Neural cell (in vitro differentiated cells): ENCODE measurements at regions not wholly inside any gene's neighbourhood (a gene's known extent, or its start where the extent isn't known, plus 50 kb on each side); places are given as distances from the start of the nearest gene placed in this dataset.

ENCODE experiments used
- H2AFZ ChIP-seq: fragments of 200-600, 300-800 bp; sonication (generic), shearing (Covaris generic); 2 replicates; pipeline ENCODE4 v1.6.0; 2014; ENCODE audit warnings: low read depth, mild to moderate bottlenecking, antibody characterized with exemption, low read length, moderate library complexity
- H3F3A ChIP-seq: fragments of 200-600 bp; shearing (Covaris generic); 2 replicates; pipeline ENCODE4 v1.6.1; 2016; ENCODE audit warnings: mild to moderate bottlenecking, moderate library complexity, mixed read lengths, antibody characterized with exemption, low read length; ENCODE audit not compliant: insufficient read depth, poor library complexity, severe bottlenecking
- H3K27ac ChIP-seq: fragments of 200-600, 300-800 bp; sonication (generic), shearing (Covaris generic); 2 replicates; pipeline ENCODE4 v1.5.1; 2014; ENCODE audit warnings: mild to moderate bottlenecking, low read length, moderate library complexity
- H3K27me3 ChIP-seq: fragments of 300-800, 200-600 bp; sonication (generic), shearing (Covaris generic); 2 replicates; pipeline ENCODE4 v1.6.0; 2014; ENCODE audit warnings: mild to moderate bottlenecking, low read depth, low read length, moderate library complexity; ENCODE audit not compliant: insufficient read depth
- H3K36me3 ChIP-seq: fragments of 300-800, 200-600 bp; sonication (generic), shearing (Covaris generic); 2 replicates; pipeline ENCODE4 v1.5.1; 2014; ENCODE audit warnings: mild to moderate bottlenecking, antibody characterized with exemption, low read length, moderate library complexity; ENCODE audit not compliant: insufficient read depth
- H3K4me2 ChIP-seq: fragments of 300-800, 200-600 bp; sonication (generic), shearing (Covaris generic); 2 replicates; pipeline ENCODE4 v1.6.0; 2014; ENCODE audit warnings: mild to moderate bottlenecking, low read length
- H3K4me3 ChIP-seq: fragments of 300-800, 200-600 bp; sonication (generic), shearing (Covaris generic); 2 replicates; pipeline ENCODE4 v1.5.1; 2014; ENCODE audit warnings: mild to moderate bottlenecking, low read length, moderate library complexity
- H3K79me2 ChIP-seq: fragments of 200-600 bp; shearing (Covaris generic); replicated peaks from 2 replicates; pipeline ENCODE4 v1.6.0; 2014; ENCODE audit warnings: mild to moderate bottlenecking, low read length, moderate library complexity; ENCODE audit not compliant: insufficient read depth
- H3K9ac ChIP-seq: fragments of 300-800, 200-600 bp; sonication (generic), shearing (Covaris generic); 2 replicates; pipeline ENCODE4 v1.6.1; 2016; ENCODE audit warnings: mild to moderate bottlenecking, low read length, mixed read lengths
- H3K9me2 ChIP-seq: fragments of 200-600 bp; shearing (Covaris generic); 2 replicates; pipeline ENCODE4 v1.6.1; 2016; ENCODE audit warnings: mild to moderate bottlenecking, low read length, mixed read lengths; ENCODE audit not compliant: insufficient read depth
- H3K9me3 ChIP-seq: fragments of 200-600, 300-800 bp; sonication (generic), shearing (Covaris generic); 2 replicates; pipeline ENCODE4 v1.6.1; 2016; ENCODE audit warnings: mild to moderate bottlenecking, mixed run types, low read length, moderate library complexity, mixed read lengths
- H4K20me1 ChIP-seq: fragments of 200-600 bp; shearing (Covaris generic); 2 replicates; pipeline ENCODE4 v1.6.1; 2016; ENCODE audit warnings: mild to moderate bottlenecking, mixed run types; ENCODE audit not compliant: insufficient read depth
- EP300 ChIP-seq: fragments of 450-650 bp; conservative IDR thresholded peaks from 2 replicates; pipeline ENCODE4 v1.6.1; 2014; ENCODE audit warnings: antibody characterized with exemption, mild to moderate bottlenecking, moderate library complexity; ENCODE audit not compliant: poor library complexity, severe bottlenecking
- EZH2 ChIP-seq: fragments of 200-600, 300-800 bp; shearing (Covaris generic), sonication (generic); IDR thresholded peaks from 2 replicates; pipeline ENCODE4 v1.6.1; 2014; ENCODE audit warnings: antibody characterized with exemption, low read length, borderline replicate concordance, mild to moderate bottlenecking; ENCODE audit not compliant: insufficient read depth, poor library complexity, severe bottlenecking
- MXI1 ChIP-seq: fragments of 450-650 bp; conservative IDR thresholded peaks from 2 replicates; pipeline ENCODE4 v1.6.1; 2014; ENCODE audit warnings: antibody characterized with exemption, mild to moderate bottlenecking; ENCODE audit not compliant: poor library complexity, severe bottlenecking
- POLR2AphosphoS5 ChIP-seq: IDR thresholded peaks from 2 replicates; pipeline ENCODE4 v1.6.1; 2012
- RAD21 ChIP-seq: fragments of 450-650 bp; conservative IDR thresholded peaks from 2 replicates; pipeline ENCODE4 v1.6.1; 2014; ENCODE audit warnings: antibody characterized with exemption, mild to moderate bottlenecking, moderate library complexity
- SMC3 ChIP-seq: fragments of 450-650 bp; conservative IDR thresholded peaks from 2 replicates; pipeline ENCODE4 v1.6.1; 2014; ENCODE audit warnings: antibody characterized with exemption, mild to moderate bottlenecking, moderate library complexity; ENCODE audit not compliant: poor library complexity
- TAF1 ChIP-seq: IDR thresholded peaks from 2 replicates; pipeline ENCODE4 v1.6.1; 2012; ENCODE audit warnings: low read depth
- TF ChIP-seq, protein P1 (sequence below): IDR thresholded peaks from 2 replicates; pipeline ENCODE4 v1.6.1; 2012; ENCODE audit warnings: borderline replicate concordance
- TF ChIP-seq, protein P2 (sequence below): fragments of 450-650 bp; IDR thresholded peaks from 2 replicates; pipeline ENCODE4 v1.5.1; 2014; ENCODE audit warnings: antibody characterized with exemption, mild to moderate bottlenecking, moderate library complexity; ENCODE audit not compliant: poor library complexity, severe bottlenecking

DNA sequence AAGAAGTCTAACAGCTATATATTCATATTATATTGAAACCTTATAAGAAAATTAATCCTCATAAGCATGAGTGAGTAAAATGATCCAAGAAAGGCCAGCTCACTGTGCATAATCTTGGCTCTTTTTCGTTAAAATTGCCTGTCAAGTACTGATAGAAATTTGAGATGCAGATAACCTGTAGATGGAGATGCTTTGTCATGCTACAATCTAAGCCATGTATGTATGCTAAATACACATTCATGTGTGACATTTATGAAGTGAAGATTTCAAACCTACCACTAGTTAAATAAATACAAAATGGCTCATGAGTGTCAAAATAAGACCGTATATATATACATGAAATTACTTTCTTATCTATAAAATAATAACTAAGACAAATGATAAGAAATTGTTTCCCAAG is 1491.5 kb upstream of the PRMT6 start:
- Histone ChIP-seq H3K4me2 (no peak overlapping the region), H3K36me3 (no peaks in the 10 kb centered on the region), H3K9me2 (no peaks in the 10 kb centered on the region), H3K27me3 (no peaks in the 10 kb centered on the region), H4K20me1 (no peaks in the 10 kb centered on the region), H2AFZ (no peak overlapping the region), H3K27ac (no peak overlapping the region), H3F3A (no peaks in the 10 kb centered on the region), H3K79me2 (no peaks in the 10 kb centered on the region), H3K9me3 (no peaks in the 10 kb centered on the region), H3K4me3 (no peak overlapping the region), H3K9ac (no peak overlapping the region)
- no peak for TF ChIP-seq MXI1
- no peak for TF ChIP-seq EZH2
- TF ChIP-seq RAD21, result no peak
- TF ChIP-seq POLR2AphosphoS5, result peak; percentile 67
- TF ChIP-seq EP300, result peak; percentile 80

DNA sequence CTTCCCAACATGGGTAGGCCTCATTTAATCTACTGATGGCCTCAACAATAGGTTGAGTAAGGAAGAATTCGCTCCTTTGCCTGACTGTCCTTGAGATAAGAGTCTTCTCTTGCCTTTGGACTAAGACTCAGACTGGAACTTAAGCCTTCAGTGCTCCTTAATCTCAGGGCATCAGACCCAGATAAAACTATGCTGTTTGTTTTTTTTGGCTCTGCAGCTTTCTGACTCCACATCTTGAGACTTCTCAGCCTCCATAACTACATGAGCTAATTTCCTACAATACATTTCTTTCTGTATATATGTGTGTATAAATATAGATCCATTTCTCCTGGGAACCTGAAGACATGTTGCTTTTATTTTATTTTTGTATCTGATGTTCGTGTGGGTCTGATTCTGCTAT is 1470.7 kb upstream of the PRMT6 start:
- Histone ChIP-seq H3K4me2 (no peak overlapping the region), H3K9me3 (no peaks in the 10 kb centered on the region), H3K9ac (no peak overlapping the region), H2AFZ (no peak overlapping the region), H3K9me2 (no peaks in the 10 kb centered on the region), H3K36me3 (no peaks in the 10 kb centered on the region), H3K4me3 (no peak overlapping the region), H3F3A (no peaks in the 10 kb centered on the region), H3K79me2 (no peaks in the 10 kb centered on the region), H3K27ac (no peak overlapping the region), H4K20me1 (no peaks in the 10 kb centered on the region), H3K27me3 (no peaks in the 10 kb centered on the region)
- no peak for TF ChIP-seq SMC3
- TF ChIP-seq, protein P1, sequence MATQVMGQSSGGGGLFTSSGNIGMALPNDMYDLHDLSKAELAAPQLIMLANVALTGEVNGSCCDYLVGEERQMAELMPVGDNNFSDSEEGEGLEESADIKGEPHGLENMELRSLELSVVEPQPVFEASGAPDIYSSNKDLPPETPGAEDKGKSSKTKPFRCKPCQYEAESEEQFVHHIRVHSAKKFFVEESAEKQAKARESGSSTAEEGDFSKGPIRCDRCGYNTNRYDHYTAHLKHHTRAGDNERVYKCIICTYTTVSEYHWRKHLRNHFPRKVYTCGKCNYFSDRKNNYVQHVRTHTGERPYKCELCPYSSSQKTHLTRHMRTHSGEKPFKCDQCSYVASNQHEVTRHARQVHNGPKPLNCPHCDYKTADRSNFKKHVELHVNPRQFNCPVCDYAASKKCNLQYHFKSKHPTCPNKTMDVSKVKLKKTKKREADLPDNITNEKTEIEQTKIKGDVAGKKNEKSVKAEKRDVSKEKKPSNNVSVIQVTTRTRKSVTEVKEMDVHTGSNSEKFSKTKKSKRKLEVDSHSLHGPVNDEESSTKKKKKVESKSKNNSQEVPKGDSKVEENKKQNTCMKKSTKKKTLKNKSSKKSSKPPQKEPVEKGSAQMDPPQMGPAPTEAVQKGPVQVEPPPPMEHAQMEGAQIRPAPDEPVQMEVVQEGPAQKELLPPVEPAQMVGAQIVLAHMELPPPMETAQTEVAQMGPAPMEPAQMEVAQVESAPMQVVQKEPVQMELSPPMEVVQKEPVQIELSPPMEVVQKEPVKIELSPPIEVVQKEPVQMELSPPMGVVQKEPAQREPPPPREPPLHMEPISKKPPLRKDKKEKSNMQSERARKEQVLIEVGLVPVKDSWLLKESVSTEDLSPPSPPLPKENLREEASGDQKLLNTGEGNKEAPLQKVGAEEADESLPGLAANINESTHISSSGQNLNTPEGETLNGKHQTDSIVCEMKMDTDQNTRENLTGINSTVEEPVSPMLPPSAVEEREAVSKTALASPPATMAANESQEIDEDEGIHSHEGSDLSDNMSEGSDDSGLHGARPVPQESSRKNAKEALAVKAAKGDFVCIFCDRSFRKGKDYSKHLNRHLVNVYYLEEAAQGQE, result no peak
- no peak for TF ChIP-seq MXI1
- TF ChIP-seq, protein P2, sequence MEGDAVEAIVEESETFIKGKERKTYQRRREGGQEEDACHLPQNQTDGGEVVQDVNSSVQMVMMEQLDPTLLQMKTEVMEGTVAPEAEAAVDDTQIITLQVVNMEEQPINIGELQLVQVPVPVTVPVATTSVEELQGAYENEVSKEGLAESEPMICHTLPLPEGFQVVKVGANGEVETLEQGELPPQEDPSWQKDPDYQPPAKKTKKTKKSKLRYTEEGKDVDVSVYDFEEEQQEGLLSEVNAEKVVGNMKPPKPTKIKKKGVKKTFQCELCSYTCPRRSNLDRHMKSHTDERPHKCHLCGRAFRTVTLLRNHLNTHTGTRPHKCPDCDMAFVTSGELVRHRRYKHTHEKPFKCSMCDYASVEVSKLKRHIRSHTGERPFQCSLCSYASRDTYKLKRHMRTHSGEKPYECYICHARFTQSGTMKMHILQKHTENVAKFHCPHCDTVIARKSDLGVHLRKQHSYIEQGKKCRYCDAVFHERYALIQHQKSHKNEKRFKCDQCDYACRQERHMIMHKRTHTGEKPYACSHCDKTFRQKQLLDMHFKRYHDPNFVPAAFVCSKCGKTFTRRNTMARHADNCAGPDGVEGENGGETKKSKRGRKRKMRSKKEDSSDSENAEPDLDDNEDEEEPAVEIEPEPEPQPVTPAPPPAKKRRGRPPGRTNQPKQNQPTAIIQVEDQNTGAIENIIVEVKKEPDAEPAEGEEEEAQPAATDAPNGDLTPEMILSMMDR, result no peak
- TF ChIP-seq EZH2, result no peak
- TF ChIP-seq POLR2AphosphoS5, result no peak
- no peak for TF ChIP-seq TAF1
- TF ChIP-seq RAD21, result no peak
- no peak for TF ChIP-seq EP300
